Skeletal muscle tissue (tissue), 3 donors: ENCODE measurements at regions not wholly inside any gene's neighbourhood (a gene's known extent, or its start where the extent isn't known, plus 50 kb on each side); places are given as distances from the start of the nearest gene placed in this dataset.

Experiments used
- H3K27ac ChIP-seq: one replicate; pipeline ENCODE4 v1.7.0; 2013; ENCODE audit warnings: mild to moderate bottlenecking, low read depth, low read length, inconsistent platforms
- H3K27me3 ChIP-seq, 3 donors: one replicate each; pipeline ENCODE4 v1.7.0; 2013; ENCODE audit warnings: low read length in 3 of 3; ENCODE audit not compliant: control insufficient read depth in 3 of 3, insufficient read depth in 3 of 3
- H3K36me3 ChIP-seq, 3 donors: one replicate each; pipeline ENCODE4 v1.7.0; 2013; ENCODE audit warnings: low read length in 3 of 3; ENCODE audit not compliant: control insufficient read depth in 3 of 3, insufficient read depth in 3 of 3
- H3K4me1 ChIP-seq, 3 donors: one replicate each; pipeline ENCODE4 v1.7.0; 2013; ENCODE audit warnings: low read length in 3 of 3, mild to moderate bottlenecking in 3 of 3; ENCODE audit not compliant: control insufficient read depth in 3 of 3, insufficient read depth in 3 of 3
- H3K4me3 ChIP-seq, 3 donors: one replicate each; pipeline ENCODE4 v1.7.0; 2013; ENCODE audit warnings: low read length in 3 of 3
- H3K9ac ChIP-seq, 3 donors: one replicate each; pipeline ENCODE4 v1.7.0; 2013; ENCODE audit warnings: low read length in 3 of 3, mild to moderate bottlenecking in 3 of 3, moderate library complexity in 2 of 3, low read depth in 1 of 3
- H3K9me3 ChIP-seq, 3 donors: one replicate each; pipeline ENCODE4 v1.7.0; 2013; ENCODE audit warnings: low read length in 3 of 3; ENCODE audit not compliant: control insufficient read depth in 3 of 3
- donor health status: Osteomylitis.

GRCh38 chr1:98217601-98218000 lies 296.8 kb upstream of the DPYD start:
- H3K4me1 ChIP-seq: no peaks in the 10 kb centered on the region
- no peaks in the 10 kb centered on the region for H3K36me3 ChIP-seq
- H3K4me3 ChIP-seq: no peak overlapping the region
- H3K9me3 ChIP-seq: no peaks in the 10 kb centered on the region
- no peak overlapping the region for H3K27ac ChIP-seq
- H3K9ac ChIP-seq: no peak overlapping the region
- no peaks in the 10 kb centered on the region for H3K27me3 ChIP-seq

DNA sequence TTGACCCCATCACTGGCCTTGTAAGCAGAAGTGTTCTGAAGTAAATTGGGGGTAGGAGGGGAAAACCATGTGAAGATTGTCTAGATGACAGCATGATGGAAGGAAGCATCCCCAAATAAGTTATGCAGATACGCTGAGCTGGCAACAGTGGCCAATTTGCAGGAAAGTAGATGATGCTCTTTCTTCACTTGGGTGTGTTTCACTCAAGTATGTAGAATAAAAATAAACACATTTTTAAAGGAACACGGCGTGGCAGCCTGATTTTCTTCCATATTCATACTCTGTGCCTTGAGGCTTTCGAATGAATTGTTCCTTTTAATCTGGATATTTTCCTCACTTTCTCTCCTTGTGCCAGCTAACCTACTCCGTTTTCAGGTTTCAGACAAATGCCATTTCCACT lies 295.5 kb upstream of the DPYD start:
- Histone ChIP-seq H3K36me3 (no peaks in the 10 kb centered on the region), H3K27ac (no peak overlapping the region), H3K9ac (no peak overlapping the region), H3K27me3 (no peaks in the 10 kb centered on the region), H3K9me3 (no peaks in the 10 kb centered on the region), H3K4me3 (no peak overlapping the region), H3K4me1 (no peaks in the 10 kb centered on the region)

DNA sequence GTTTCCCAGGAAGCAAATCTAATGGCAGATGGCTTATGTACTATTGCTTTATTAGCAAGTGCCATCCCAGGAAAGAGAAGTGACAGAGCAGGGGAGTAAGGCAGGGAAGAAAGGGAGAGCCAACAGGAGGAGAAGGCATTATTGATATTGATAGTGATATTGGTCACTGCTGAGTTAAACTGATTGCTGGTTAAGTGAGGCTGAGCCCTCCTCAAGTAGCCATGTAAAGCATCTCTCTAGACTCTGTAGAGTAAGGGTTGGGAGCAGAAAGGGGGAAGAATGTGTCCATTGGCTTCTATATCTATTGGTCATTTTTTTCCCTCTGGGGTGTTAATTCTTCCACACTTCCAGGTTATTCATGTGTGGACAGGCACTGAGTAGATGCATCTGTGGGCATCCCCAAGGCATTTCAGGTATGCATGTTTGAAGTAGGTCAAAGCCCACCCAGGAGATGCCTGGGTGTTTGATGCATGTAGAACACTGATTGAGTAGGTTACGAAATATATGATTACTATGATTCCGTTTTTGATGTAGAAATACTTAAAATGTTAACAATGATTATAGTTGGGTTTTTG lies 290.5 kb upstream of the DPYD start:
- Histone ChIP-seq H3K27me3 (no peaks in the 10 kb centered on the region), H3K4me3 (no peak overlapping the region), H3K36me3 (no peaks in the 10 kb centered on the region), H3K9me3 (no peaks in the 10 kb centered on the region), H3K9ac (no peak overlapping the region), H3K4me1 (no peaks in the 10 kb centered on the region), H3K27ac (no peak overlapping the region)

DNA sequence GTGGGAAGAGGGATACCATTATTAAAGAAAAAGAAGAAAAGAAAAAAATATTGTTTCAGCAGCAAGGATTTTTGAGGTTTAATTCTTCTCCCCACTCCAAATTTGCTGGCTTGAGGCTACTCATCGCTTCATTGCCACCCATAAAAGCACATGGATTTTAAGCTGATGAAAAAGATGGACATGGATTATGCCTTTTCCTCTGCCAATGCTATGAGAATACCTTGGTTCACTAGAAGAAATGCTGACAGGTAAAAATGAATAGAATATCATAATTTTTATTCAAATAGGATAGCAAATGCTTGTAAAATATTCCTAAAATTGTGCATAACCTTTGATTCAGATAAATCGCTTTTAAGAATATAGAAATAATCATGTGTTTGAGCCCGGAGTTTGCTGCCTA lies 289.7 kb upstream of the DPYD start:
- H3K9ac ChIP-seq: no peak overlapping the region
- H3K27me3 ChIP-seq: no peaks in the 10 kb centered on the region
- H3K9me3 ChIP-seq: no peaks in the 10 kb centered on the region

DNA sequence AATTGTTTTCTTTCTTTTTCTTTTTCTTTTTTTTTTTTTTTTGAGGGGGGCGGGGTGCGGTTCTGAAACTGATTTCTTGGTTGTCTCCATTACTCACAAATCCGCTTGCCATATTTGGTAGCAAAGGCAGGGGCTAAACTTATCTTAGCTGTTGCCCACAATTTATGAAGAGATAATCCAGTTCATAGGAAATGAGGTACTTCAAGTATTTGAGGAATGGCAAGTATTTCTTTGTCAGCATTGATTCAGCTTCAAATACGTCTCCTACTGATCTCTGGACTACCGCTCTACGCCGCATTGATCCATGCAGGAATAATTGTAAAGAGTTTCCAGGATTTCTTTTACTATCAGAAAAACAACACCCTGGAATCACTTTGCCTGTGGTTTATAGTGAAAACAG lies 289.2 kb upstream of the DPYD start:
- Histone ChIP-seq H3K9ac (no peak overlapping the region), H3K9me3 (no peaks in the 10 kb centered on the region), H3K27ac (no peak overlapping the region), H3K27me3 (no peaks in the 10 kb centered on the region), H3K4me3 (no peak overlapping the region), H3K36me3 (no peaks in the 10 kb centered on the region), H3K4me1 (no peaks in the 10 kb centered on the region)

More for the DNA sequence above, 289.7 kb upstream of the DPYD start:
- H3K36me3 ChIP-seq: no peaks in the 10 kb centered on the region
- no peaks in the 10 kb centered on the region for H3K4me1 ChIP-seq
- no peak overlapping the region for H3K4me3 ChIP-seq
- H3K27ac ChIP-seq: no peak overlapping the region

DNA sequence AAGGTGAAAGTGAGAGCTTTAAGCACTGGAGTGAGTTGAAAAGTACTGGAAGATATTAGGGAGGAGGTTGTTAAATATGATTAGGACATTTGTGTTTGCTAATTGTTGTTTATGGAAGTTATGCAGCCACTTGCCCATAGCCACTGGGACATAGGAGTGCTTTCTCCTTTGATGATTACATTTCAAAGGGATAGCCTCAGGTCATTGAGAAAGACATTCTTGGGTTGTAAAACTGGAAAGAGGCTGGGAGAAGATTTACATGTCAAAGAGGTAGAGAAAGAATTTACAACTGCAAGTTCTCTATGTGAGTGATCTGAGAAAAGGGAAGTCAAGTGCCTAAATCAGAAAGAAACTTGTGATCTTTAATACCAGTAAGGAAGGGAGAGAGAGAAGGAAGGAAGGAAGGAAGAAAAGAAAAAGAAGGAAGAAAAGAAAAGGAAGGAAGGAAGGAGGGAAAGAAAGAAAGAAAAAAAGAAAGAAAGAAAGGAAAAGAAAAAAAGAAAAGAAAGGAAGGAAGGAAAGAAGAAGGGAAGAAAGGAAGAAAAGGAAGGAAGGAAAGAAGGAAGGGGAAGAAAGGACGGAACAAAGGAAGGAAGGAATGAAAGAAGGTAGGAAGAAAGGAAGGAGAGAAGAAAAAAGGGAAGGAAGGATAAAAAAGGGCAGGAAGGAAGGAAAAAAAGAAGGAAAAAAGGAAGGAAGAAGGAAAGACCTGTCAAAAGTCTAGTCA lies 284.6 kb upstream of the DPYD start:
- no peaks in the 10 kb centered on the region for H3K4me1 ChIP-seq
- H3K36me3 ChIP-seq: no peaks in the 10 kb centered on the region
- no peaks in the 10 kb centered on the region for H3K9me3 ChIP-seq
- H3K4me3 ChIP-seq: no peak overlapping the region
- H3K9ac ChIP-seq: no peak overlapping the region
- no peak overlapping the region for H3K27ac ChIP-seq
- no peaks in the 10 kb centered on the region for H3K27me3 ChIP-seq

DNA sequence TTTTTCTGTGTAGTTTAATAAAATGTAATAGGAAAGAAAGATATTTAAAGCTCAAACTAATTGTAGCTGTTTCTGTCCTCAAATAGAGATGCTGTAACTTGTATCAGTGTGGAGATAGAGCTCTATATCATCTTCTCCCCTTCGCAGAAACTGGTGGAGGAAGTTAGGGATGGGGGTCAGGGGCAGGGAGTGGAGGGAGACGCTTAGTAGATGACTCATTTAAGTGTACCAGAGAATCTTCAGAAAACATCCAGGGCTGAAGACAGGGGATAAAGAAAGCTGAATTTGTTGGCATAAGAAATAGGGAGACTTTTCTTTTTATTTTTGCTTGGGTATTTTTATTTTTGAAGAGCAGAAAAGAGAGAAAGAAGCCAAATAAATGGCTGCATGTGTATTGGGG lies 282.6 kb upstream of the DPYD start:
- Histone ChIP-seq H3K4me1 (no peaks in the 10 kb centered on the region), H3K27ac (no peak overlapping the region), H3K27me3 (no peaks in the 10 kb centered on the region), H3K9ac (no peak overlapping the region), H3K9me3 (no peaks in the 10 kb centered on the region), H3K36me3 (no peaks in the 10 kb centered on the region), H3K4me3 (no peak overlapping the region)

DNA sequence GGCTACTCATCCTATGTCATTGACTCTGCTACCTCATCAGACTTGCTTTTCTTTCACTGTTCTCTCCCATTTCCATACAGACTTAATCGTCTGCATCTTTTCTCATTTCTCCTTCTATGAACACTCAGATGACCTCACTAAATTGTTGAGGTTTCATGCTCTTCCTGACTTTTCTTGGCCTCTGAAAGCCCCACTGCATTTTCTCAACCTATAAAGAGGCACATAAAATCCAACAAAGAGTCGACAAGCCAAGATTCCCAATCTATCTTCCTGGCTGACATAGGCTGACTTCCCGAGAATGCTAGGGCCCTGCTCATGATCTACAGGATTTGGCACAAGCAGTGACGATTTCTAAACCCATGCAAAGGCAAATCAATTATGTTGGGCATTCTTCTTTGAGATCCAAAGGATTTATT lies 280.8 kb upstream of the DPYD start:
- Histone ChIP-seq H3K9ac (no peak overlapping the region), H3K27ac (no peak overlapping the region), H3K4me1 (no peaks in the 10 kb centered on the region), H3K9me3 (no peaks in the 10 kb centered on the region), H3K36me3 (no peaks in the 10 kb centered on the region), H3K27me3 (no peaks in the 10 kb centered on the region), H3K4me3 (no peak overlapping the region)

- Histone ChIP-seq H3K27me3 (no peaks in the 10 kb centered on the region), H3K9me3 (no peaks in the 10 kb centered on the region), H3K9ac (no peak overlapping the region), H3K27ac (no peak overlapping the region), H3K36me3 (no peaks in the 10 kb centered on the region), H3K4me3 (no peak overlapping the region), H3K4me1 (no peaks in the 10 kb centered on the region)
Measured at GRCh38 chr1:98197356-98197755, 276.5 kb upstream of the DPYD start.

DNA sequence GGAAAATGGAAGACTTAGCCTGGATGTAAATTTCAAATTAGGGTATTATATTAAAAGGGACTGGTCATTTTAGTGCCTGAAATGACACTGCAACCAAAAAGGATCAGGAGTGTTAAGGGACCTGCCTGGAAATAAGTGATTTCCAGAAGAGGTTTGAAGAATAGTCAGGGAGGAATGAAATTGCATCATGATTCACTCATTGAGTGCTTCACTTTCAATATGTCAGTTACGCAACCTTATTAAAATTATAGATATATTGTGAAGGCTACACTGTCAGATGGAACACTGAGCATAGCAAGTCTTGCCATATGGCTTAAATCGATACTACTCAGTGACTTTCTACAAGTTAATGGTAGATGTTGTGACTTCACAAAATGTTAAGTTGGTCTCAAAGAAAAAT lies 275.2 kb upstream of the DPYD start:
- Histone ChIP-seq H3K4me1 (no peaks in the 10 kb centered on the region), H3K9me3 (no peaks in the 10 kb centered on the region), H3K36me3 (no peaks in the 10 kb centered on the region), H3K27ac (no peak overlapping the region), H3K4me3 (no peak overlapping the region), H3K27me3 (no peaks in the 10 kb centered on the region), H3K9ac (no peak overlapping the region)
